A673 (cell line): ENCODE measurements at regions not wholly inside any gene's neighbourhood (a gene's known extent, or its start where the extent isn't known, plus 50 kb on each side); places are given as distances from the start of the nearest gene placed in this dataset.

Source experiments
- BruUV-seq: library from RNA; stranded (reverse); fragments of 400-500 nt; replicated peaks from 2 replicates; lab custom pipeline; 2021; lab: Mats Ljungman, UMichigan
- CTCF ChIA-PET: fragments of 300-600 bp; sonication (Branson Sonifier 250); formaldehyde crosslinking; loops from one replicate; lab custom pipeline; 2022; ENCODE audit warnings: antibody characterized with exemption; lab: Charles Lee
- POLR2A ChIA-PET: fragments of 300-600 bp; sonication (Branson Sonifier 250); formaldehyde crosslinking; loops from one replicate; lab custom pipeline; 2022; ENCODE audit warnings: antibody characterized with exemption; ENCODE audit not compliant: low non-redundant PET; lab: Charles Lee
- DNase-seq: peaks from one replicate; pipeline ENCODE4 v3.0.0-alpha.2; 2015; ENCODE audit warnings: low spot score
- H3K27ac ChIP-seq: fragments of 200-600 bp; sonication (generic); 2 replicates; pipeline ENCODE4 v1.5.1; 2016; ENCODE audit warnings: mixed run types, low read depth, mild to moderate bottlenecking, mixed read lengths, antibody characterized with exemption, low read length; ENCODE audit not compliant: poor library complexity, severe bottlenecking
- H3K27me3 ChIP-seq: fragments of 200-600 bp; sonication (generic); replicated peaks from 2 replicates; pipeline ENCODE4 v1.6.1; 2017; ENCODE audit warnings: mixed run types, low read depth, mild to moderate bottlenecking, mixed read lengths, antibody characterized with exemption, low read length; ENCODE audit not compliant: insufficient read depth, poor library complexity
- H3K36me3 ChIP-seq: fragments of 200-600 bp; sonication (generic); 2 replicates; pipeline ENCODE4 v1.6.1; 2016; ENCODE audit warnings: mixed run types, mild to moderate bottlenecking, mixed read lengths, antibody characterized with exemption, low read length; ENCODE audit not compliant: insufficient read depth, poor library complexity, severe bottlenecking
- H3K4me1 ChIP-seq: fragments of 200-600 bp; sonication (generic); 2 replicates; pipeline ENCODE4 v1.6.1; 2017; ENCODE audit warnings: mixed run types, mild to moderate bottlenecking, mixed read lengths, antibody characterized with exemption, low read length; ENCODE audit not compliant: insufficient read depth, poor library complexity, severe bottlenecking
- H3K4me3 ChIP-seq: fragments of 200-600 bp; sonication (generic); 2 replicates; pipeline ENCODE4 v1.5.1; 2016; ENCODE audit warnings: low read depth, mixed run types, mild to moderate bottlenecking, mixed read lengths, low read length; ENCODE audit not compliant: poor library complexity, severe bottlenecking
- H3K9me3 ChIP-seq: fragments of 200-600 bp; sonication (generic); 2 replicates; pipeline ENCODE4 v1.6.1; 2016; ENCODE audit warnings: mixed run types, low read depth, mild to moderate bottlenecking, mixed read lengths, antibody characterized with exemption, low read length; ENCODE audit not compliant: poor library complexity, severe bottlenecking
- CTCF ChIP-seq: fragments of 300-800, 200-600 bp; sonication (generic); conservative IDR thresholded peaks from 2 replicates; pipeline ENCODE4 v1.5.1; 2017; ENCODE audit warnings: low read depth, mild to moderate bottlenecking, antibody characterized with exemption, low read length, moderate library complexity, mixed read lengths
- EZH2 ChIP-seq: fragments of 200-600 bp; sonication (generic); IDR thresholded peaks from 2 replicates; pipeline ENCODE4 v1.6.1; 2017; ENCODE audit warnings: borderline replicate concordance, low read depth, mild to moderate bottlenecking, mixed read lengths, antibody characterized with exemption, low read length; ENCODE audit not compliant: poor library complexity, severe bottlenecking
- intact Hi-C: fragments of 100-400 bp; cut with micrococcal nuclease; formaldehyde crosslinking; loops from one replicate; pipeline ENCODE4 v1.10.0; 2022; ENCODE audit not compliant: unreplicated experiment

GRCh38 chr12:28079539-28079938 lies 107.0 kb upstream of the PTHLH start:
- intact Hi-C loops = no loop called here

GRCh38 chr12:28082096-28082495 lies 108.2 kb upstream of the CCDC91 start:
- DNase-seq = no peak
- intact Hi-C loops = no loop called here
- H3K4me3 ChIP-seq = no peak overlapping the region
- POLR2A ChIA-PET = no interaction called here
- H3K4me1 ChIP-seq = peaks cover 1% of the 10 kb centered on the region
- no peak for TF ChIP-seq EZH2
- no peak for TF ChIP-seq CTCF
- no TSS peak for BruUV-seq
- H3K27ac ChIP-seq = no peak overlapping the region
- H3K36me3 ChIP-seq = no peaks in the 10 kb centered on the region
- peaks cover under 1% of the 10 kb centered on the region for H3K9me3 ChIP-seq
- no peaks in the 10 kb centered on the region for H3K27me3 ChIP-seq
- CTCF ChIA-PET = no interaction called here

More at GRCh38 chr12:28079539-28079938, 107.0 kb upstream of the PTHLH start:
- ChIA-PET CTCF (no interaction called here), POLR2A (no interaction called here)
- Histone ChIP-seq H3K9me3 (peaks cover 6% of the 10 kb centered on the region), H3K4me3 (no peak overlapping the region), H3K36me3 (no peaks in the 10 kb centered on the region), H3K27ac (no peak overlapping the region), H3K27me3 (no peaks in the 10 kb centered on the region), H3K4me1 (no peaks in the 10 kb centered on the region)
- no peak for DNase-seq
- TF ChIP-seq EZH2 (no peak), CTCF (no peak)
- no TSS peak for BruUV-seq

- CTCF ChIA-PET = no interaction called here
- H3K9me3 ChIP-seq = no peaks in the 10 kb centered on the region
- POLR2A ChIA-PET = no interaction called here
- TF ChIP-seq CTCF (no peak), EZH2 (no peak)
- H3K27ac ChIP-seq = no peak overlapping the region
- no peaks in the 10 kb centered on the region for H3K27me3 ChIP-seq
- H3K4me1 ChIP-seq = peaks cover 21% of the 10 kb centered on the region
- BruUV-seq = no TSS peak
- no peak for DNase-seq
- intact Hi-C loops = no loop called here
- no peak overlapping the region for H3K4me3 ChIP-seq
- no peaks in the 10 kb centered on the region for H3K36me3 ChIP-seq
Observed at GRCh38 chr12:28083840-28084678, 106.2 kb upstream of the CCDC91 start.
